ENCODE measurements at regions not wholly inside any gene's neighbourhood (a gene's known extent, or its start where the extent isn't known, plus 50 kb on each side); places are given as distances from the start of the nearest gene placed in this dataset.

DNA sequence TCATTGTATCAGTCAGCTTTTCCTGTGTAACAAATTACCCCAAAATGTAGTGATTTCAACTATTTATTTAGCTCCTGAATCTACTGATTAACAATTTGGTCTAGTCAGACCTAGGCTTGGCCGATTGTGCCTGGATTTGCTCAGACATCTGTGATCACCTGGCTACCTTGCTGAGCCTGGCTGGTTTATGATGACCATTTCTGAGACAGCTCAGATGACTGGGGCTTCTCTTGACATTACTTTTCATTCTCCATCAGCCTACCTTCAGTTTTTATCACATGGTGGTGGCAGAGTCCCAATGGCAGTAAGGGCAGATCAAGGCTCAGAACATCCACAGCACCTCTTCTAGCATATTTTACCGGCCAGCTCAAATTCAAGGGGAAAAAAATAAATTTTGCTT lies 286.3 kb downstream of the BTG1 start:
- no peak for ATAC-seq (ENCODE audit: low FRiP score in 2 of 2)
- 91 to 97% methylated on average over 2 of the region's 2 CpGs for WGBS, 2 donors
- Histone ChIP-seq H3K9me3 (no peaks in the 10 kb centered on the region), H3K4me1 (peaks cover 0 to 5% (median 4%) of the 10 kb centered on the region in 4 donors), H3K27ac (no peak overlapping the region), H3K36me3 (no peaks in the 10 kb centered on the region), H3K4me3 (no peak overlapping the region), H3K27me3 (no peaks in the 10 kb centered on the region)
- TF ChIP-seq POLR2A (IDR thresholded peaks at IDR 0.05) = no peak
- TF ChIP-seq, protein P1, sequence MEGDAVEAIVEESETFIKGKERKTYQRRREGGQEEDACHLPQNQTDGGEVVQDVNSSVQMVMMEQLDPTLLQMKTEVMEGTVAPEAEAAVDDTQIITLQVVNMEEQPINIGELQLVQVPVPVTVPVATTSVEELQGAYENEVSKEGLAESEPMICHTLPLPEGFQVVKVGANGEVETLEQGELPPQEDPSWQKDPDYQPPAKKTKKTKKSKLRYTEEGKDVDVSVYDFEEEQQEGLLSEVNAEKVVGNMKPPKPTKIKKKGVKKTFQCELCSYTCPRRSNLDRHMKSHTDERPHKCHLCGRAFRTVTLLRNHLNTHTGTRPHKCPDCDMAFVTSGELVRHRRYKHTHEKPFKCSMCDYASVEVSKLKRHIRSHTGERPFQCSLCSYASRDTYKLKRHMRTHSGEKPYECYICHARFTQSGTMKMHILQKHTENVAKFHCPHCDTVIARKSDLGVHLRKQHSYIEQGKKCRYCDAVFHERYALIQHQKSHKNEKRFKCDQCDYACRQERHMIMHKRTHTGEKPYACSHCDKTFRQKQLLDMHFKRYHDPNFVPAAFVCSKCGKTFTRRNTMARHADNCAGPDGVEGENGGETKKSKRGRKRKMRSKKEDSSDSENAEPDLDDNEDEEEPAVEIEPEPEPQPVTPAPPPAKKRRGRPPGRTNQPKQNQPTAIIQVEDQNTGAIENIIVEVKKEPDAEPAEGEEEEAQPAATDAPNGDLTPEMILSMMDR (IDR thresholded peaks at IDR 0.05) = no peak
- no peak for TF ChIP-seq POLR2AphosphoS5 (IDR thresholded peaks at IDR 0.05)
- no peak for TF ChIP-seq EP300 (IDR thresholded peaks at IDR 0.05)
- no peak for DNase-seq

DNA sequence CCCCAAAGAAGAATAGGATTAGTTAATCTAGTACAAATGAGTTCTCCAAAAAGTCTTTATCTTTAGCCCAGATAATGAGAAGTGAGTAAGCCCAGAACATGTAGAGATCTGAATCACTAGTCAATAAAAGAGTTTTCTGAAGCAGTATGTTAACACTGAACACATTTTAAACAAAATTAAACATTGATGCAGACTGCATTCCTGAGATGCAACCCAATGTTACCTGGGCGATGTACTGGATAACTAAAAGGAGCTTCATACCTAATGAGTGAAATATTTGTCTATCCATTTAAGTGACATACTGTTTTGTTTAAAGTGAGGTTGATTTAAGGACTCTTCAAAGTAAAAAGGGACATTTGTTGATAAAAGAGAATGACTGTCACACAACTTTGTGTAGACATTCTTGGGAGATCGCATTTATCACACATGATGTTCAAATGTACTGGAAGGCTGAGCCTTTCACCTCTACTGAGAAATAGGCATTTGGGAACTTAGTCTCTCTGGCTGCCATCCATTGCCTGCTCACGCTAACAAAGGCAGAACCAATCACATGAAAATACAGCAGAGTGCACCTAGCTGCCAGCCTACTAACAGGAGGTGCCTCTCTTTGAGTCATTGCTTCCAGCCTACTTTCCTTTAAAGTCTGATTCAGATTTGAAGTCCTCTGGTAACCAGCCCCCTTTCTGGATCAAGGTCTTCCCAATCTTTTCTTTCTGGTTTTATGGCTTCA lies 287.7 kb downstream of the BTG1 start:
- Histone ChIP-seq H3K36me3 (no peaks in the 10 kb centered on the region), H3K4me1 (peaks cover 4 to 7% (median 6%) of the 10 kb centered on the region in 4 donors), H3K27me3 (no peaks in the 10 kb centered on the region), H3K27ac (no peak overlapping the region), H3K4me3 (no peak overlapping the region), H3K9me3 (no peaks in the 10 kb centered on the region)
- no peak for TF ChIP-seq POLR2A (IDR thresholded peaks at IDR 0.05)
- TF ChIP-seq, protein P1 (IDR thresholded peaks at IDR 0.05) = no peak
- TF ChIP-seq EP300 (IDR thresholded peaks at IDR 0.05) = no peak
- TF ChIP-seq POLR2AphosphoS5 (IDR thresholded peaks at IDR 0.05) = no peak
- WGBS, 2 donors = 88 to 92% methylated on average over 3 of the region's 3 CpGs
- DNase-seq (no peak), ATAC-seq (ENCODE audit: low FRiP score in 2 of 2) (no peak)

DNA sequence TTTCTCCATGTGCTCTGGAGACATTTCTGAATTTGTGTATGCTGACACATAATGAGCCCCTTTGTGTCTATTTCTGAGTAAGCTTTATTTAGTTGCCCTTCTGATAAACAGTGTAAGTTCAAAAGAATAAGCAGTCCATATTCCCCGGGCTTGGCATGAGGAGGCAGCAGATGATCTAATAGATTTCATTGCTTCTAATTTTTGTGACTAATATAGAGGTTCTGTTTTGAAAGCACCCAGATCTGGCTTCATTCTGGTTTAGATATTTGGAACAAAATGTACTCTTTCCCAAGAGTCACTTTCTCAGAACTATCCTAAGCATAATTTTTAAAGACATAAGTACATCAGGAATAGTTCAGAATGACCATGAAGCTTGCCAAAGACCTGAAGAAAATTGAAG lies 290.9 kb downstream of the BTG1 start:
- Histone ChIP-seq H3K9me3 (no peaks in the 10 kb centered on the region), H3K4me1 (peaks cover 5 to 14% (median 13%) of the 10 kb centered on the region in 4 donors), H3K4me3 (no peak overlapping the region), H3K27me3 (no peaks in the 10 kb centered on the region), H3K27ac (peak overlapping the region; percentile 31 to 71 (median 50)), H3K36me3 (no peaks in the 10 kb centered on the region)
- no peak for DNase-seq
- peak in 1 of 2 donors; percentile 58 for ATAC-seq (ENCODE audit: low FRiP score in 2 of 2)
- TF ChIP-seq EP300 (IDR thresholded peaks at IDR 0.05) (peak in 3 of 4 donors; percentile 56 to 76 (median 60)), POLR2A (IDR thresholded peaks at IDR 0.05) (no peak), POLR2AphosphoS5 (IDR thresholded peaks at IDR 0.05) (peak in 1 of 2 donors; percentile 9)
- TF ChIP-seq, protein P1 (IDR thresholded peaks at IDR 0.05) = no peak
- 0 to 21% methylated on average over 1 of the region's 1 CpG for WGBS, 2 donors

DNA sequence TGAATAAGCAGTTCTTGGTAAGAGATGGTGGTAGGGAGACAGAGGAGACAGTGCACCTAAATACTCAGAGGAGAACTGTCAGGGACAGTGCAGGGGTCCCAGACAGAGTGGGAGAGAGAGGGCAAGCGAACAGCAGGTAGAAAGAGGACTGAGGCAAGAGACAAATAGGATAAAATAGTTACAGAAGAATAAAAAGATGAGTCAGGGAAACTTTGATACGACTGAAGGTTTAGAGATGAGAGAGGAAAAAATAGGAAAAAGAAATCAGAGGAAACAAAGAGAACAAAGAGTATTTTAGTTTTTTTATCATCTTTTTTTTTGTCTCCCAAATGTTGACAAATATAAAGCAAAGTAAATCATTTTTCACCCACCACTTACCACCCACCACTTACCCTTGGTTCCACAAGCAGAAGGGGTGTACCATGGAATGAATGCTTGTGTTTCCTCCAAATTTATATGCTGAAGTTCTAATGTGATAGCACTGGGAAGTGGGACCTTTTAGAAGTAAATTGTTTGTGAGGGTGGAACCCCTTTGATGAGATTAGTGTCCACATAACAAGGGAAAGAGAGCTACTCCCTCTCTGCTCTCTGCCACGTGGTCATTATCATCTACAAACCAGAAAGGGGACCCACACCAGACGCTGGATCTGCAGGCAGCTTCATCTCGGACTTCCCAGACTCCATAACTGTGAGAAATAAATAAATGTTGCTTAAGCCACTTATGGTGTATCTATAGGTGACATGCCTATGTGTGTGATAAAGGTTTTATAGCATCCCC lies 292.1 kb downstream of the BTG1 start:
- Histone ChIP-seq H3K27me3 (no peaks in the 10 kb centered on the region), H3K36me3 (no peaks in the 10 kb centered on the region), H3K27ac (no peak overlapping the region), H3K4me1 (peaks cover 5 to 14% (median 13%) of the 10 kb centered on the region in 4 donors), H3K9me3 (no peaks in the 10 kb centered on the region), H3K4me3 (no peak overlapping the region)
- 90 to 91% methylated on average over 5 of the region's 5 CpGs for WGBS, 2 donors
- DNase-seq = no peak
- TF ChIP-seq, protein P1 (IDR thresholded peaks at IDR 0.05) = no peak
- TF ChIP-seq POLR2A (IDR thresholded peaks at IDR 0.05) (no peak), EP300 (IDR thresholded peaks at IDR 0.05) (no peak), POLR2AphosphoS5 (IDR thresholded peaks at IDR 0.05) (no peak)
- no peak for ATAC-seq (ENCODE audit: low FRiP score in 2 of 2)
